Naive thymus-derived CD4-positive, alpha-beta T cell (primary cell): ENCODE measurements at regions not wholly inside any gene's neighbourhood (a gene's known extent, or its start where the extent isn't known, plus 50 kb on each side); places are given as distances from the start of the nearest gene placed in this dataset.

Source experiments
- ATAC-seq: fragments of 150-1000 bp; cut with Tn5 transposase; 2 replicates; pipeline ENCODE4 v1.10.0; 2021; ENCODE audit warnings: mild to moderate bottlenecking, moderate library complexity
- CTCF ChIA-PET: fragments of 350-600 bp; sonication (Branson Sonifier 250); formaldehyde crosslinking; loops from one replicate; lab custom pipeline; 2021; ENCODE audit warnings: antibody characterized with exemption; lab: Charles Lee
- POLR2A ChIA-PET: fragments of 350-600 bp; sonication (Branson Sonifier 250); formaldehyde crosslinking; loops from one replicate; lab custom pipeline; 2021; ENCODE audit warnings: antibody characterized with exemption, inconsistent platforms; lab: Charles Lee
- DNase-seq, 9 donors: peaks; one replicate each; pipeline versions ENCODE4 v3.0.0 to v3.0.0-alpha.2; 2020 to 2022; ENCODE audit warnings: mixed read lengths in 1 of 9
- H3K27ac ChIP-seq: one replicate; pipeline ENCODE4 v1.7.0; 2013; ENCODE audit warnings: mild to moderate bottlenecking, low read depth, low read length, moderate library complexity
- H3K27me3 ChIP-seq, 2 donors: one replicate each; pipeline ENCODE4 v1.7.0; 2013; ENCODE audit warnings: low read length in 2 of 2, mild to moderate bottlenecking in 2 of 2, moderate library complexity in 2 of 2; ENCODE audit not compliant: control insufficient read depth in 2 of 2, insufficient read depth in 2 of 2
- H3K36me3 ChIP-seq, 3 experiments: 1 replicate in 2 of 3; 2 replicates in 1 of 3; pipeline ENCODE4 v1.7.0; 2013; ENCODE audit warnings: low read length in 3 of 3, mild to moderate bottlenecking in 3 of 3, moderate library complexity in 1 of 3; ENCODE audit not compliant: insufficient read depth in 3 of 3, control insufficient read depth in 2 of 3
- H3K4me1 ChIP-seq, 2 donors: one replicate each; pipeline ENCODE4 v1.7.0; 2013; ENCODE audit warnings: low read length in 2 of 2, mild to moderate bottlenecking in 2 of 2, moderate library complexity in 1 of 2; ENCODE audit not compliant: control insufficient read depth in 2 of 2, insufficient read depth in 2 of 2
- H3K4me3 ChIP-seq: 2 replicates; pipeline ENCODE4 v1.7.0; 2013; ENCODE audit warnings: mild to moderate bottlenecking, low read length
- H3K9me3 ChIP-seq, 3 experiments: 1 replicate in 2 of 3; 2 replicates in 1 of 3; pipeline ENCODE4 v1.7.0; 2013; ENCODE audit warnings: low read length in 3 of 3; ENCODE audit not compliant: control insufficient read depth in 2 of 3
- H3K27ac Mint-ChIP-seq, 9 donors: one replicate each; pipeline ENCODE4 v1.8.0; 2020 to 2022; ENCODE audit warnings: mixed read lengths in 9 of 9, mild to moderate bottlenecking in 8 of 9, moderate library complexity in 5 of 9, inconsistent platforms in 2 of 9
- H3K27me3 Mint-ChIP-seq, 5 donors: one replicate each; pipeline ENCODE4 v1.8.0; 2021 to 2022; ENCODE audit warnings: mixed read lengths in 5 of 5, mild to moderate bottlenecking in 1 of 5
- H3K36me3 Mint-ChIP-seq, 5 donors: one replicate each; pipeline ENCODE4 v1.8.0; 2020 to 2022; ENCODE audit warnings: mixed read lengths in 5 of 5, mild to moderate bottlenecking in 3 of 5, inconsistent platforms in 1 of 5
- H3K4me1 Mint-ChIP-seq, 7 donors: one replicate each; pipeline ENCODE4 v1.8.0; 2020 to 2022; ENCODE audit warnings: mixed read lengths in 7 of 7, mild to moderate bottlenecking in 3 of 7, inconsistent platforms in 1 of 7
- H3K4me3 Mint-ChIP-seq, 10 donors: one replicate each; pipeline ENCODE4 v1.8.0; 2020 to 2022; ENCODE audit warnings: mild to moderate bottlenecking in 10 of 10, mixed read lengths in 10 of 10, moderate library complexity in 6 of 10, inconsistent platforms in 2 of 10
- H3K9me3 Mint-ChIP-seq, 11 donors: one replicate each; pipeline ENCODE4 v1.8.0; 2020 to 2022; ENCODE audit warnings: mixed read lengths in 11 of 11, mild to moderate bottlenecking in 4 of 11, inconsistent platforms in 1 of 11, moderate library complexity in 1 of 11
- intact Hi-C, 2 donors: fragments of 100-400 bp; cut with micrococcal nuclease; formaldehyde crosslinking; loops; one replicate each; pipeline ENCODE4 v1.15.1; 2023

DNA sequence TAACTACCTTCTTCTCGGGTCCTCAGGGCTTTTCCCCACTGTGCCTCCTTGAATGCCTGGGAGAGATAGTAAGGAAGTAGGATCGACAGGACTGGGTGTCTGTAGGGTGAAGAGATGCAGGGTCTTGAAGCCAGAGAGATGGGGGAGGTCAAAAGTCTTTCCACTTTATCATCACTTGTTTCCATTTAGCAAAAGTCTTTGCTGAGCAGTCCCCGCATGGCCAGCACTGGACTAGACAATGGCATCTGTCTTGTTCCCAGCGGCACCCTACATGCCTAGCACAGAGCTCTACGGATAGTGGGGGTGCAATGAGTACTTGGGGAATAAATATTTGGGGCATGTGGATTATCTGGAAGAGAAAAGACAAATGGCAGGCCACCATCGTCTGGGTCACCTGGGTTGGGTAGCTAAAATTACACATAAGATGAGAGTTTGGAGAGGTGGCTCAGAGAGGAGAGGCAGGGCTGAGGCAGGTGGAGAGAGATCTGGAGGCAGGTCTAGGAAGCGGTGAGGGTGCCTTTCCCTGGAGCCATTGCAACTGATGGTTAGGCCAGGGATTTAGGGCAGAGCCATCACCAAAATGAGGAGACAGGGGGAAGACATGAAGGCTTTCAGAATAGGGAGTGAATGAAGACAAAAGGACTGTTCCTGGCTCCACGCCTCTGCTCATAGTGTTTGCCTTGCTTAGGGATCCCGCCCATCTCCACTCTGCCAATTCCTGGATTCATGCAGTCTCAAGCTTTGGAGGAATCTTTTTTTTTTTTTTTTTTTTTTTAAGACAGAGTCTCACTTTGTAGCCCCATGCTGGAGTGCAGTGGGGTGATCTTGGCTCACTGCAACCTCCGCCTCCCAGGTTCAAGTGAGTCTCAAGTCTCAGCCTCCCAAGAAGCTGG, 250.8 kb upstream of the KLF4 start:
- no peaks in the 10 kb centered on the region for H3K36me3 ChIP-seq
- H3K9me3 ChIP-seq = no peaks in the 10 kb centered on the region
- Mint-ChIP-seq H3K27me3 (peaks cover 0 to 15% (median 0%) of the 10 kb centered on the region in 5 donors), H3K4me3 (no peak overlapping the region), H3K9me3 (peaks cover 0 to 10% (median 0%) of the 10 kb centered on the region in 11 donors), H3K36me3 (no peaks in the 10 kb centered on the region), H3K4me1 (no peaks in the 10 kb centered on the region), H3K27ac (no peak overlapping the region)
- no peak for DNase-seq
- POLR2A ChIA-PET = no interaction called here
- H3K27ac ChIP-seq = no peak overlapping the region
- no peak overlapping the region for H3K4me3 ChIP-seq
- intact Hi-C loops = no loop called here
- CTCF ChIA-PET = no interaction called here
- no peak for ATAC-seq
- no peaks in the 10 kb centered on the region for H3K4me1 ChIP-seq
- no peaks in the 10 kb centered on the region for H3K27me3 ChIP-seq

DNA sequence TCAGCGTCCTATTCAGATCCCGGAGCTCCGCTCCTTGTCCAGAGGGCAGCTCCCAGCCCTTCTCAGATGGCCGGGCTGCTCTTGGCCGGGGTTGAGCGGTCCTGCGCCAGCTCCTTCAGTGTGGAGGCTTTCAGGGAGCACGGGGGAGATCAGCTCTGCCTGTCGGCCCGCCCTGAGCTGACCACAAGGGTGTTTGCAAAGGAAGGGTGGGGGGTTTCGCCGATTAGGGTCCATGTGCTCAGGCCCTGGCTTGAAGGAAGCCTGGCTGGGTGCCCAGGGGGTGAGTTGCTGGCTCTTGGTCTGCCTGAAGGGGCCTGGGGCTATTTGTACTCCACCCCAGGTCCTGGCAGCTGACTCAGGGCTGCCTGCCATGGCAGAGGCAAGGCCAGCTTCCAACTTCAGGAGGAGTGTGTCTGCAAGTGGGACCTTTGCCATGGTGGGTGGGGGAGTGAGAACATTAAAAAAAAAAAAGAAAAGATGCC, 250.1 kb upstream of the KLF4 start:
- DNase-seq = no peak

DNA sequence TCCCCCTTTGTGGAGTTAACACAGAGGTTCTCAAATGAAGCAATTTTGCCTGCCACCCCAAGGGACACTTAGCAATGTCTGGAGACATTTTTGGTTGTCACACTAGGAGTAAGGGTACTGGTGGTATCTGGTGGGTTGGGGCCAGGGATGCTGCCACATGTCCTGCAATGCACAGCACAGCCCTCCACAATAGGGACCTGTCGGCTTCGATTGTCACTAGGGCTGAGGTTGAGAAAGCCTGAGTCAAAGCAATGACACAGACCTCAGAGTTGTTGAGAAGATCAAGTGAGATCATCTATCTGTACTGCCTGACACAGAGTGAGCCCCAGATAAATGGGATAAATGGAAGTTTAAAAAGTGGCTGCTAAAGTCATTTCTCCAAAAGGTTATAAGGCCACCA, 249.2 kb upstream of the KLF4 start:
- peaks cover 0 to 15% (median 0%) of the 10 kb centered on the region in 5 donors for H3K27me3 Mint-ChIP-seq
- H3K36me3 Mint-ChIP-seq = no peaks in the 10 kb centered on the region
- POLR2A ChIA-PET = no interaction called here
- Histone ChIP-seq H3K27me3 (no peaks in the 10 kb centered on the region), H3K9me3 (no peaks in the 10 kb centered on the region), H3K36me3 (no peaks in the 10 kb centered on the region), H3K4me3 (no peak overlapping the region), H3K4me1 (no peaks in the 10 kb centered on the region), H3K27ac (no peak overlapping the region)
- intact Hi-C loops = no loop called here
- no peak overlapping the region for H3K4me3 Mint-ChIP-seq
- H3K9me3 Mint-ChIP-seq = peaks cover 0 to 10% (median 0%) of the 10 kb centered on the region in 11 donors
- DNase-seq (no peak), ATAC-seq (no peak)
- H3K4me1 Mint-ChIP-seq = no peaks in the 10 kb centered on the region
- CTCF ChIA-PET = no interaction called here
- no peak overlapping the region for H3K27ac Mint-ChIP-seq

More for the DNA sequence above, 250.1 kb upstream of the KLF4 start:
- H3K9me3 ChIP-seq = no peaks in the 10 kb centered on the region
- H3K27ac ChIP-seq = no peak overlapping the region
- H3K36me3 ChIP-seq = no peaks in the 10 kb centered on the region
- H3K27ac Mint-ChIP-seq = no peak overlapping the region
- ChIA-PET POLR2A (no interaction called here), CTCF (no interaction called here)
- no peaks in the 10 kb centered on the region for H3K27me3 ChIP-seq
- H3K9me3 Mint-ChIP-seq = peaks cover 0 to 10% (median 0%) of the 10 kb centered on the region in 11 donors
- H3K36me3 Mint-ChIP-seq = no peaks in the 10 kb centered on the region
- no peaks in the 10 kb centered on the region for H3K4me1 Mint-ChIP-seq
- H3K4me1 ChIP-seq = no peaks in the 10 kb centered on the region
- peaks cover 0 to 15% (median 0%) of the 10 kb centered on the region in 5 donors for H3K27me3 Mint-ChIP-seq
- ATAC-seq = no peak
- no peak overlapping the region for H3K4me3 ChIP-seq
- H3K4me3 Mint-ChIP-seq = no peak overlapping the region
- intact Hi-C loops = no loop called here

DNA sequence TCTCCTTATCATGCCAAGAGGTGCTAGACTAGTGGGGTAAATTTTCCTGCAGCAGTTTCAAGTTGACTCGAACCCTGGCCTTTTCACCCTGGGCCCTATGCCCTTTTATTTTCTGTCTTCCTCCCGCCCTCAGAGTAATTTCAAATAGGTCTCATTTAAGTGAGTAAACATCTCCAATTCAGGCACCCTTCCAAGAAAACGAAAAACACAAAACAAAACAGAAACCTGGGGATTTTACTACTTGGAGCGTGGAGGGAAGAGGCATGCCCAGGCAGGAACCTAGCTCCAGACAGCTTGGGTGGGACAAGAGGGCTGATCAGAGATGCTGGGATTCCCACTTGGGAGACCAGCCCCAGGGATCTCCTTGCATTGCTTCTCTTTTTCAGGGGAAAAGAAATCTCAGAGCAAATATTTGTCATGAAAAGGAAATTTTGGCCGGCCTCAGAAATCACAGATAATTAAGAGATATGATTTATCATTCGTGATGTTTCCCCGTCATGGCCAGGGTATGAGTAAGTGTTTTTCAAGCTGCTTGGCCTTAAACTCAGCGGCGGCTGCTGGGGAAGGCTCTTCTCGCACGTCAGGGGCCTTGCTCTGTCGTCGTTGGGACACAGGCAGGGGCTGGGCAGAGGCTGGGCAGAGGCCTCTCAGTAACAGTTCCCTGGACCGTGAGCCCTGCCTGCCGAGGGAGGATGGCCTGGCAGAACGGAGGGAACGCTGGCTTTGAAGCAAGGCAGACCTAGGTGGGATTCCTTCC, 248.6 kb upstream of the KLF4 start:
- ATAC-seq (no peak), DNase-seq (no peak)
- Mint-ChIP-seq H3K4me3 (no peak overlapping the region), H3K9me3 (peaks cover 0 to 10% (median 0%) of the 10 kb centered on the region in 11 donors), H3K27me3 (peaks cover 0 to 15% (median 0%) of the 10 kb centered on the region in 5 donors), H3K4me1 (no peaks in the 10 kb centered on the region), H3K36me3 (no peaks in the 10 kb centered on the region), H3K27ac (no peak overlapping the region)
- POLR2A ChIA-PET = no interaction called here
- CTCF ChIA-PET = no interaction called here
- H3K27me3 ChIP-seq = no peaks in the 10 kb centered on the region
- no peaks in the 10 kb centered on the region for H3K9me3 ChIP-seq
- H3K36me3 ChIP-seq = no peaks in the 10 kb centered on the region
- no peaks in the 10 kb centered on the region for H3K4me1 ChIP-seq
- H3K27ac ChIP-seq = no peak overlapping the region
- intact Hi-C loops = no loop called here
- no peak overlapping the region for H3K4me3 ChIP-seq

- POLR2A ChIA-PET = no interaction called here
- no peak overlapping the region for H3K4me3 ChIP-seq
- no peak for ATAC-seq
- no peak overlapping the region for H3K27ac ChIP-seq
- Mint-ChIP-seq H3K27me3 (peaks cover 0 to 15% (median 0%) of the 10 kb centered on the region in 5 donors), H3K36me3 (no peaks in the 10 kb centered on the region), H3K4me3 (no peak overlapping the region), H3K9me3 (peaks cover 0 to 10% (median 0%) of the 10 kb centered on the region in 11 donors), H3K4me1 (no peaks in the 10 kb centered on the region), H3K27ac (no peak overlapping the region)
- H3K9me3 ChIP-seq = no peaks in the 10 kb centered on the region
- no peaks in the 10 kb centered on the region for H3K27me3 ChIP-seq
- no peaks in the 10 kb centered on the region for H3K4me1 ChIP-seq
- no peak for DNase-seq
- CTCF ChIA-PET = no interaction called here
- no peaks in the 10 kb centered on the region for H3K36me3 ChIP-seq
- intact Hi-C loops = no loop called here
Measured at GRCh38 chr9:107737610-107737986, 248.0 kb upstream of the KLF4 start.

GRCh38 chr9:107735821-107736220, 246.3 kb upstream of the KLF4 start:
- no peak overlapping the region for H3K4me3 Mint-ChIP-seq
- H3K27ac Mint-ChIP-seq = no peak overlapping the region

More at GRCh38 chr9:107735821-107736220, 246.3 kb upstream of the KLF4 start:
- no peaks in the 10 kb centered on the region for H3K9me3 ChIP-seq
- CTCF ChIA-PET = no interaction called here
- Mint-ChIP-seq H3K9me3 (peaks cover 0 to 10% (median 0%) of the 10 kb centered on the region in 11 donors), H3K4me1 (no peaks in the 10 kb centered on the region), H3K27me3 (peaks cover 0 to 15% (median 0%) of the 10 kb centered on the region in 5 donors), H3K36me3 (no peaks in the 10 kb centered on the region)
- no peak overlapping the region for H3K27ac ChIP-seq
- H3K27me3 ChIP-seq = no peaks in the 10 kb centered on the region
- H3K4me1 ChIP-seq = no peaks in the 10 kb centered on the region
- intact Hi-C loops = no loop called here
- POLR2A ChIA-PET = no interaction called here
- H3K4me3 ChIP-seq = no peak overlapping the region
- ATAC-seq (no peak), DNase-seq (no peak)
- no peaks in the 10 kb centered on the region for H3K36me3 ChIP-seq
